IMR-90 (cell line): ENCODE measurements at regions not wholly inside any gene's neighbourhood (a gene's known extent, or its start where the extent isn't known, plus 50 kb on each side); places are given as distances from the start of the nearest gene placed in this dataset.

Experiments
- ATAC-seq: fragments of 200-7000 bp; cut with Tn5 transposase; 2 replicates; pipeline ENCODE4 v1.9.1; 2020; ENCODE audit warnings: low read depth, mild to moderate bottlenecking, moderate library complexity
- BruUV-seq: library from RNA; stranded (reverse); fragments of 400-500 nt; replicated peaks from 2 replicates; lab custom pipeline; 2021; lab: Mats Ljungman, UMichigan
- CTCF ChIA-PET: fragments of 300-600 bp; formaldehyde crosslinking; extraction: SDS; loops from one replicate; lab custom pipeline; 2021; ENCODE audit warnings: antibody characterized with exemption; lab: Yijun Ruan, JAX
- POLR2A ChIA-PET: fragments of 300-600 bp; sonication (Branson Sonifier 250); formaldehyde crosslinking; loops from one replicate; lab custom pipeline; 2022; ENCODE audit warnings: antibody characterized with exemption; ENCODE audit not compliant: unreplicated experiment; lab: Charles Lee
- DNase-seq: peaks from one replicate; pipeline ENCODE4 v3.0.0; 2013
- H2AFZ ChIP-seq: replicated peaks from 2 replicates; pipeline ENCODE3; 2013; ENCODE audit warnings: low read length, mild to moderate bottlenecking; ENCODE audit not compliant: poor library complexity
- H2AK5ac ChIP-seq: 2 replicates; pipeline ENCODE4 v1.6.1; 2013; ENCODE audit warnings: low read depth, low read length, inconsistent platforms
- H2AK9ac ChIP-seq: replicated peaks from 2 replicates; pipeline ENCODE3; 2013; ENCODE audit warnings: mild to moderate bottlenecking, low read depth, low read length, moderate library complexity; ENCODE audit not compliant: poor library complexity
- H2BK120ac ChIP-seq: 2 replicates; pipeline ENCODE4 v1.6.1; 2013; ENCODE audit warnings: low read depth, low read length, inconsistent platforms
- H2BK15ac ChIP-seq: 3 replicates; pipeline ENCODE4 v1.6.1; 2013; ENCODE audit warnings: low read depth, low read length, inconsistent platforms
- H2BK20ac ChIP-seq: 2 replicates; pipeline ENCODE4 v1.6.1; 2013; ENCODE audit warnings: low read depth, mild to moderate bottlenecking, inconsistent platforms, low read length, moderate library complexity
- H2BK5ac ChIP-seq: 2 replicates; pipeline ENCODE4 v1.6.1; 2013; ENCODE audit warnings: mild to moderate bottlenecking, low read depth, low read length, inconsistent platforms; ENCODE audit not compliant: poor library complexity, severe bottlenecking
- H3K14ac ChIP-seq: replicated peaks from 2 replicates; pipeline ENCODE4 v1.6.1; 2013; ENCODE audit warnings: low read depth, low read length, inconsistent platforms
- H3K18ac ChIP-seq: 2 replicates; pipeline ENCODE4 v1.6.1; 2013; ENCODE audit warnings: low read depth, low read length, control low read depth
- H3K23ac ChIP-seq: 2 replicates; pipeline ENCODE4 v1.6.1; 2013; ENCODE audit warnings: low read depth, low read length, inconsistent platforms
- H3K27ac ChIP-seq: 2 replicates; pipeline ENCODE4 v1.5.1; 2013; ENCODE audit warnings: mild to moderate bottlenecking, control low read depth, low read length; ENCODE audit not compliant: insufficient read depth
- H3K27me3 ChIP-seq: 2 replicates; pipeline ENCODE4 v1.6.1; 2013; ENCODE audit warnings: low read length; ENCODE audit not compliant: control insufficient read depth, insufficient read depth
- H3K36me3 ChIP-seq: 2 replicates; pipeline ENCODE4 v1.6.1; 2013; ENCODE audit warnings: low read length, mixed read lengths; ENCODE audit not compliant: control insufficient read depth, insufficient read depth
- H3K4ac ChIP-seq: 2 replicates; pipeline ENCODE4 v1.6.1; 2013; ENCODE audit warnings: low read depth, low read length, inconsistent platforms
- H3K4me1 ChIP-seq: 2 replicates; pipeline ENCODE4 v1.6.1; 2013; ENCODE audit warnings: low read length, mixed read lengths; ENCODE audit not compliant: control insufficient read depth, insufficient read depth
- H3K4me2 ChIP-seq: 2 replicates; pipeline ENCODE4 v1.6.1; 2013; ENCODE audit warnings: low read depth, mild to moderate bottlenecking, control low read depth, low read length, moderate library complexity
- H3K4me3 ChIP-seq: 2 replicates; pipeline ENCODE4 v1.5.1; 2013; ENCODE audit warnings: low read depth, mild to moderate bottlenecking, control low read depth, low read length, moderate library complexity; ENCODE audit not compliant: insufficient read depth
- H3K56ac ChIP-seq: 2 replicates; pipeline ENCODE4 v1.6.1; 2013; ENCODE audit warnings: low read length, inconsistent platforms; ENCODE audit not compliant: insufficient read depth; ENCODE audit errors: extremely low read depth
- H3K79me1 ChIP-seq, 2 experiments: 2 replicates each; pipeline ENCODE4 v1.6.1; 2013; ENCODE audit warnings: low read length in 2 of 2, inconsistent platforms in 1 of 2, low read depth in 1 of 2
- H3K9ac ChIP-seq: 2 replicates; pipeline ENCODE4 v1.6.1; 2013; ENCODE audit warnings: low read depth, low read length, control low read depth
- H3K9me1 ChIP-seq: 2 replicates; pipeline ENCODE4 v1.6.1; 2013; ENCODE audit warnings: low read length, inconsistent platforms; ENCODE audit not compliant: insufficient read depth
- H3K9me3 ChIP-seq: 2 replicates; pipeline ENCODE4 v1.6.1; 2013; ENCODE audit warnings: low read length; ENCODE audit not compliant: control insufficient read depth, insufficient read depth
- H4K20me1 ChIP-seq: 2 replicates; pipeline ENCODE4 v1.6.1; 2013; ENCODE audit warnings: low read length, inconsistent platforms; ENCODE audit not compliant: insufficient read depth
- H4K5ac ChIP-seq: 2 replicates; pipeline ENCODE4 v1.6.1; 2013; ENCODE audit warnings: mild to moderate bottlenecking, low read depth, low read length, control low read depth
- H4K8ac ChIP-seq, 2 experiments: 2 replicates each; pipeline ENCODE4 v1.6.1; 2013; ENCODE audit warnings: low read depth in 2 of 2, low read length in 2 of 2, control low read depth in 1 of 2, inconsistent platforms in 1 of 2
- H4K91ac ChIP-seq: 2 replicates; pipeline ENCODE4 v1.6.1; 2013; ENCODE audit warnings: low read depth, low read length, inconsistent platforms; ENCODE audit not compliant: insufficient read depth
- MAFK ChIP-seq: IDR thresholded peaks from 2 replicates; pipeline ENCODE4 v1.6.1; 2012; ENCODE audit warnings: low read depth, low read length, improper control_type of control experiment
- NFE2L2 ChIP-seq: fragments of 150-350 bp; IDR thresholded peaks from 2 replicates; pipeline ENCODE4 v1.6.1; 2016; ENCODE audit warnings: low read depth, mild to moderate bottlenecking, low read length
- RAD21 ChIP-seq: IDR thresholded peaks from 2 replicates; pipeline ENCODE4 v1.6.1; 2012; ENCODE audit warnings: low read length, improper control_type of control experiment
- WGBS, 2 experiments: methylation state at CpG; one replicate each; pipeline versions ENCODE4 v1.1.5 to v1.1.7; 2013; ENCODE audit warnings: missing lambda C conversion rate in 2 of 2; ENCODE audit not compliant: insufficient read length in 1 of 2; ENCODE audit errors: extremely low coverage in 2 of 2; 5-methylcytosine and 5-hydroxymethylcytosine counted together
- dilution Hi-C: fragments of 300-500 bp; cut with HindIII; formaldehyde crosslinking; loops from one replicate; pipeline ENCODE4 v1.14.3; 2018; ENCODE audit warnings: low sequenced_read_pairs; ENCODE audit not compliant: unreplicated experiment
- in situ Hi-C: fragments of 300-500 bp; cut with MboI; formaldehyde crosslinking; loops from 3 replicates; pipeline ENCODE4 v1.14.3; 2019; ENCODE audit warnings: low sequenced_read_pairs, inconsistent platforms, mixed read lengths
- intact Hi-C: fragments of 100-400 bp; cut with micrococcal nuclease; formaldehyde crosslinking; loops from 2 replicates; pipeline ENCODE4 v1.10.0; 2022

GRCh38 chr5:8845296-8845695 is 700.6 kb downstream of the SEMA5A start:
- 0 out of 2 replicates have a peak overlapping the region, but pooled peaks have one; percentile 43 for H3K4ac ChIP-seq
- no peak overlapping the region for H3K4me3 ChIP-seq
- no peak overlapping the region for H3K18ac ChIP-seq
- H3K4me1 ChIP-seq, result peaks cover 18% of the 10 kb centered on the region
- no peak overlapping the region for H2AK5ac ChIP-seq
- H4K5ac ChIP-seq, result no peak overlapping the region
- H4K20me1 ChIP-seq, result no peaks in the 10 kb centered on the region
- no TSS peak for BruUV-seq
- peaks cover 22% of the 10 kb centered on the region for H3K9me1 ChIP-seq
- no peaks in the 10 kb centered on the region for H3K36me3 ChIP-seq
- peak overlapping the region; percentile 67 for H2AFZ ChIP-seq
- H3K27me3 ChIP-seq, result no peaks in the 10 kb centered on the region
- peak overlapping the region; percentile 1 to 12; a peak in 2 of 4 replicates for H4K8ac ChIP-seq
- peak overlapping the region; percentile 78 for H2BK120ac ChIP-seq
- H3K79me1 ChIP-seq, result no peaks in the 10 kb centered on the region
- peak overlapping the region; percentile 47 for H2BK5ac ChIP-seq
- peak overlapping the region; percentile 37; the same call in 1 of the 2 replicates for H4K91ac ChIP-seq
- H3K27ac ChIP-seq, result no peak overlapping the region
- ChIA-PET POLR2A (interaction anchor here (1.0 kb wide), 1 partner anchor 164 kb away, joined by 6 read pairs; no protein-coding TSS in a partner anchor), CTCF (interaction anchor here (0.7 to 1.0 kb wide), 2 partner anchors 45 to 532 kb away, joined by 3 to 4 read pairs; no protein-coding TSS in a partner anchor)
- no peaks in the 10 kb centered on the region; the same call in 1 of the 2 replicates for H3K9me3 ChIP-seq
- no peak overlapping the region for H3K9ac ChIP-seq
- ATAC-seq, result peak; percentile 72
- peak overlapping the region; percentile 81; the same call in 1 of the 2 replicates for H2BK20ac ChIP-seq
- TF ChIP-seq NFE2L2 (no peak), RAD21 (0 out of 2 replicates have a peak, but pooled peaks have one; percentile 13), MAFK (peak; percentile 12; the same call in 1 of the 2 replicates)
- H3K23ac ChIP-seq, result no peak overlapping the region
- H3K4me2 ChIP-seq, result no peak overlapping the region
- H2AK9ac ChIP-seq, result peak overlapping the region; percentile 37
- intact Hi-C loops (loop anchor here (5.0 to 10.0 kb wide), 3 partner anchors 500 to 920 kb away; no protein-coding TSS in a partner anchor), in situ Hi-C loops (no loop called here), dilution Hi-C loops (no loop called here)
- peak overlapping the region; percentile 54 for H3K14ac ChIP-seq
- 0 out of 3 replicates have a peak overlapping the region, but pooled peaks have one; percentile 95 for H2BK15ac ChIP-seq
- H3K56ac ChIP-seq, result no peak overlapping the region
- DNase-seq, result peak; percentile 71
- no CpG with 5 or more reads among the region's 5 CpGs for WGBS, 2 experiments
